NB4 (cell line): ENCODE measurements at regions not wholly inside any gene's neighbourhood (a gene's known extent, or its start where the extent isn't known, plus 50 kb on each side); places are given as distances from the start of the nearest gene placed in this dataset.

Experiments used
- MYC ChIP-seq: IDR thresholded peaks from 2 replicates; pipeline ENCODE4 v1.6.1; 2011; ENCODE audit warnings: low read depth, low read length
- POLR2A ChIP-seq: IDR thresholded peaks from 2 replicates; pipeline ENCODE4 v1.6.1; 2011; ENCODE audit warnings: mild to moderate bottlenecking; ENCODE audit not compliant: insufficient read length; ENCODE audit errors: extremely low read depth
- TF ChIP-seq, protein P1 (sequence below): IDR thresholded peaks from one replicate; pipeline ENCODE4 v1.5.1; 2012; ENCODE audit warnings: low read depth, low read length
- TF ChIP-seq, protein P2 (sequence below): IDR thresholded peaks from 2 replicates; pipeline ENCODE4 v1.6.1; 2011; ENCODE audit warnings: low read depth, low read length

DNA sequence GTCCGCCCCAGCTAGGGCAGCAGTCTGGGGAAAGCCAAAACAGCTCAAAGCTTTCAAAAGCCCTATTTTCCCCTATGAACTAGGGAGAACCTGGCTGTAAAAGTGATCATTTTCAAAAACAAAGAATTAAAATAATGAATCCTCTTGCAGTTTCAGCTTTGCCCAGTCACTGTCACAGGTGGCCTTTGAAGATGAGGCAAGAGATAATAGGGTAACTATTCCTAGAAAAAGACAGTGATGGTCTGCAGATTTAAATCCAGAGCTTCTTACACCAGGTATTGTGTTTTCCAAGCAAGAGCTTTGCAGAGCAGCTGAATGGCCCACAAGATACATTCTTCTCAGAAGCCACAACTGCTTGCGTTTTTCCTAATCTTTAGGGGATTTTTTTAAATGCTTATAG is 80.2 kb upstream of the NUDT4 start:
- TF ChIP-seq POLR2A (no peak), MYC (no peak)
- TF ChIP-seq, protein P1, sequence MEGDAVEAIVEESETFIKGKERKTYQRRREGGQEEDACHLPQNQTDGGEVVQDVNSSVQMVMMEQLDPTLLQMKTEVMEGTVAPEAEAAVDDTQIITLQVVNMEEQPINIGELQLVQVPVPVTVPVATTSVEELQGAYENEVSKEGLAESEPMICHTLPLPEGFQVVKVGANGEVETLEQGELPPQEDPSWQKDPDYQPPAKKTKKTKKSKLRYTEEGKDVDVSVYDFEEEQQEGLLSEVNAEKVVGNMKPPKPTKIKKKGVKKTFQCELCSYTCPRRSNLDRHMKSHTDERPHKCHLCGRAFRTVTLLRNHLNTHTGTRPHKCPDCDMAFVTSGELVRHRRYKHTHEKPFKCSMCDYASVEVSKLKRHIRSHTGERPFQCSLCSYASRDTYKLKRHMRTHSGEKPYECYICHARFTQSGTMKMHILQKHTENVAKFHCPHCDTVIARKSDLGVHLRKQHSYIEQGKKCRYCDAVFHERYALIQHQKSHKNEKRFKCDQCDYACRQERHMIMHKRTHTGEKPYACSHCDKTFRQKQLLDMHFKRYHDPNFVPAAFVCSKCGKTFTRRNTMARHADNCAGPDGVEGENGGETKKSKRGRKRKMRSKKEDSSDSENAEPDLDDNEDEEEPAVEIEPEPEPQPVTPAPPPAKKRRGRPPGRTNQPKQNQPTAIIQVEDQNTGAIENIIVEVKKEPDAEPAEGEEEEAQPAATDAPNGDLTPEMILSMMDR: no peak
- TF ChIP-seq, protein P2, sequence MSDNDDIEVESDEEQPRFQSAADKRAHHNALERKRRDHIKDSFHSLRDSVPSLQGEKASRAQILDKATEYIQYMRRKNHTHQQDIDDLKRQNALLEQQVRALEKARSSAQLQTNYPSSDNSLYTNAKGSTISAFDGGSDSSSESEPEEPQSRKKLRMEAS: no peak
